Keratinocyte (primary cell): ENCODE measurements at regions not wholly inside any gene's neighbourhood (a gene's known extent, or its start where the extent isn't known, plus 50 kb on each side); places are given as distances from the start of the nearest gene placed in this dataset.

Experiments
- DNase-seq: peaks from one replicate; pipeline ENCODE4 v3.0.0-alpha.2; 2011; ENCODE audit warnings: low read depth, missing footprints, low spot score
- FAIRE-seq: peaks from 2 replicates; lab custom pipeline; 2011; peaks lifted over from hg19 to GRCh38; lab: Jason Lieb, UNC
- H2AFZ ChIP-seq: 2 replicates; pipeline ENCODE4 v1.6.0; 2012; ENCODE audit warnings: low read length, control low read depth, inconsistent platforms; ENCODE audit not compliant: control insufficient read depth
- H3K27ac ChIP-seq: 2 replicates; pipeline ENCODE4 v1.5.1; 2011; ENCODE audit warnings: low read length; ENCODE audit not compliant: control insufficient read depth, insufficient read depth
- H3K27me3 ChIP-seq: 3 replicates; pipeline ENCODE4 v1.6.0; 2011; ENCODE audit warnings: low read length; ENCODE audit not compliant: control insufficient read depth, insufficient read depth; ENCODE audit errors: extremely low read depth
- H3K36me3 ChIP-seq, 2 experiments: 2 replicates in 1 of 2; 3 replicates in 1 of 2; pipeline ENCODE4 v1.5.1; 2011; ENCODE audit warnings: low read length in 2 of 2, mild to moderate bottlenecking in 1 of 2; ENCODE audit not compliant: control insufficient read depth in 2 of 2, insufficient read depth in 2 of 2; ENCODE audit errors: extremely low read depth in 1 of 2
- H3K4me1 ChIP-seq: 3 replicates; pipeline ENCODE4 v1.5.1; 2011; ENCODE audit warnings: low read length; ENCODE audit not compliant: control insufficient read depth, insufficient read depth; ENCODE audit errors: extremely low read depth
- H3K4me2 ChIP-seq: 3 replicates; pipeline ENCODE4 v1.6.0; 2011; ENCODE audit warnings: low read depth, low read length; ENCODE audit not compliant: control insufficient read depth, insufficient read depth; ENCODE audit errors: extremely low read depth
- H3K4me3 ChIP-seq, 3 experiments: fragments of 200-600 bp in 1 of 3; sonication (generic) in 1 of 3; 2 replicates in 2 of 3; 3 replicates in 1 of 3; pipeline ENCODE4 v1.5.1; 2011 to 2016; ENCODE audit warnings: low read length in 3 of 3, mild to moderate bottlenecking in 3 of 3, control low read depth in 2 of 3, inconsistent platforms in 1 of 3, low read depth in 1 of 3, mixed read lengths in 1 of 3, mixed run types in 1 of 3, moderate library complexity in 1 of 3; ENCODE audit not compliant: control insufficient read depth in 2 of 3, insufficient read depth in 2 of 3; ENCODE audit errors: extremely low read depth in 1 of 3
- H3K79me2 ChIP-seq: 2 replicates; pipeline ENCODE4 v1.6.0; 2012; ENCODE audit warnings: low read length; ENCODE audit not compliant: control insufficient read depth, insufficient read depth
- H3K9ac ChIP-seq: 3 replicates; pipeline ENCODE4 v1.6.0; 2011; ENCODE audit warnings: low read length; ENCODE audit not compliant: control insufficient read depth, insufficient read depth; ENCODE audit errors: extremely low read depth
- H3K9me1 ChIP-seq: 3 replicates; pipeline ENCODE4 v1.6.0; 2011; ENCODE audit warnings: low read length; ENCODE audit not compliant: control insufficient read depth, insufficient read depth; ENCODE audit errors: extremely low read depth
- H3K9me3 ChIP-seq: 2 replicates; pipeline ENCODE4 v1.5.1; 2012; ENCODE audit warnings: low read depth, low read length; ENCODE audit not compliant: control insufficient read depth
- H4K20me1 ChIP-seq: 3 replicates; pipeline ENCODE4 v1.6.0; 2011; ENCODE audit warnings: low read length; ENCODE audit not compliant: control insufficient read depth, insufficient read depth; ENCODE audit errors: extremely low read depth
- CTCF ChIP-seq, 3 experiments: IDR thresholded peaks in 1 of 3; conservative IDR thresholded peaks in 1 of 3; optimal IDR thresholded peaks in 1 of 3; 2 replicates in 2 of 3; 3 replicates in 1 of 3; pipeline versions ENCODE3 to v1.5.1; 2011; ENCODE audit warnings: low read length in 3 of 3, mild to moderate bottlenecking in 3 of 3, moderate library complexity in 2 of 3, control low read depth in 1 of 3, inconsistent platforms in 1 of 3; ENCODE audit not compliant: insufficient read depth in 2 of 3; ENCODE audit errors: extremely low read depth in 1 of 3
- EZH2 ChIP-seq: IDR thresholded peaks from one replicate; pipeline ENCODE4 v1.6.1; 2012; ENCODE audit warnings: inconsistent platforms, mild to moderate bottlenecking, low read length, moderate library complexity
- dilution Hi-C: fragments of 300-500 bp; cut with MboI; formaldehyde crosslinking; loops from one replicate; pipeline ENCODE4 v1.7.0; 2020; ENCODE audit warnings: low sequenced_read_pairs; ENCODE audit not compliant: extremely low pct_ligation_motif_present

- H3K4me1 ChIP-seq = no peaks in the 10 kb centered on the region
- H3K27me3 ChIP-seq = no peaks in the 10 kb centered on the region
- H3K36me3 ChIP-seq = no peaks in the 10 kb centered on the region
- no peaks in the 10 kb centered on the region for H3K79me2 ChIP-seq
- no peak overlapping the region for H2AFZ ChIP-seq
- dilution Hi-C loops = no loop called here
- H3K9me3 ChIP-seq = no peaks in the 10 kb centered on the region
- H3K4me2 ChIP-seq = no peak overlapping the region
- H3K4me3 ChIP-seq = no peak overlapping the region
- no peak overlapping the region for H3K9ac ChIP-seq
- H3K27ac ChIP-seq = no peak overlapping the region
- TF ChIP-seq EZH2 = no peak
- no peak for TF ChIP-seq CTCF (optimal IDR thresholded peaks at IDR 0.05 in 1 of 3, IDR thresholded peaks at IDR 0.05 in 1 of 3, conservative IDR thresholded peaks at IDR 0.05 in 1 of 3; ENCODE audit: extremely low read depth in 1 of 3, insufficient read depth in 2 of 3, low read length in 3 of 3)
- H3K9me1 ChIP-seq = no peaks in the 10 kb centered on the region
- H4K20me1 ChIP-seq = no peaks in the 10 kb centered on the region
- no peak for DNase-seq
- no peak for FAIRE-seq
Observed at GRCh38 chr3:135473449-135473848, 492.1 kb upstream of the PPP2R3A start.

- no peak for TF ChIP-seq CTCF (optimal IDR thresholded peaks at IDR 0.05 in 1 of 3, IDR thresholded peaks at IDR 0.05 in 1 of 3, conservative IDR thresholded peaks at IDR 0.05 in 1 of 3; ENCODE audit: extremely low read depth in 1 of 3, insufficient read depth in 2 of 3, low read length in 3 of 3)
- no peak for TF ChIP-seq EZH2
- no peak overlapping the region for H3K4me2 ChIP-seq
- H3K4me1 ChIP-seq = no peaks in the 10 kb centered on the region
- H4K20me1 ChIP-seq = no peaks in the 10 kb centered on the region
- no peaks in the 10 kb centered on the region for H3K79me2 ChIP-seq
- no peak for DNase-seq
- H3K27ac ChIP-seq = no peak overlapping the region
- H3K9me1 ChIP-seq = no peaks in the 10 kb centered on the region
- dilution Hi-C loops = no loop called here
- no peaks in the 10 kb centered on the region for H3K36me3 ChIP-seq
- no peaks in the 10 kb centered on the region for H3K9me3 ChIP-seq
- FAIRE-seq = no peak
- no peak overlapping the region for H3K4me3 ChIP-seq
- H3K27me3 ChIP-seq = no peaks in the 10 kb centered on the region
- H3K9ac ChIP-seq = no peak overlapping the region
- H2AFZ ChIP-seq = no peak overlapping the region
Observed at GRCh38 chr3:135487261-135487660, 478.3 kb upstream of the PPP2R3A start.
